ENCODE measurements at regions not wholly inside any gene's neighbourhood (a gene's known extent, or its start where the extent isn't known, plus 50 kb on each side); places are given as distances from the start of the nearest gene placed in this dataset.

DNA sequence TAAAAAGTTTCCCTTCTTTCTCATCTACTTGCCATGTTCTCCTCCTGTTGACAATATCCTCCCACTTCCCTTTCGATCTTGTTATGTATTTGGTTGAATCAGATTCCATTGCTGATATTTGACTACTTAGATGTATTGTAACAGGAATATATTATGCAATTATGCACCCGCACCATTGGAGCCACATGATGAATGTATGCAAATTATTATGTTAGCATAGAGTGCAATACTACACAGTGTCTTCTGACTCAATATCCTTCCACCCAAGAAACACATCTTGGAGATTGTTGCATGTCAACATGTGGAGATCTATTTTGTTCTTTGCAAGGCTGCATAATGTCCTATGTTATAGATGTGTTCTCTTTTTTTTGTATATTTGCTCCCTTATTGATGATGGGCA lies 219.2 kb upstream of the RBFOX1 start:
- no peak for TF ChIP-seq POLR2AphosphoS5 (IDR thresholded peaks at IDR 0.05; ENCODE audit: low read depth, low read length)
- TF ChIP-seq REST (IDR thresholded peaks at IDR 0.05; ENCODE audit: insufficient read depth in 1 of 2, low read depth in 2 of 2, low read length in 2 of 2), result no peak
- TF ChIP-seq TAF1 (IDR thresholded peaks at IDR 0.05; ENCODE audit: borderline replicate concordance, insufficient read depth, low read length), result no peak
- TF ChIP-seq SIN3A (IDR thresholded peaks at IDR 0.05; ENCODE audit: borderline replicate concordance, insufficient read depth, low read length), result no peak
